Astrocyte (in vitro differentiated cells and primary cell): ENCODE measurements at regions not wholly inside any gene's neighbourhood (a gene's known extent, or its start where the extent isn't known, plus 50 kb on each side); places are given as distances from the start of the nearest gene placed in this dataset.

ENCODE experiments used
- DNase-seq: peaks from one replicate; pipeline ENCODE4 v3.0.0-alpha.2; 2010; ENCODE audit warnings: low read depth
- FAIRE-seq: peaks from 2 replicates; lab custom pipeline; 2011; peaks lifted over from hg19 to GRCh38; lab: Jason Lieb, UNC
- H2AFZ ChIP-seq: 2 replicates; pipeline ENCODE4 v1.6.0; 2012; ENCODE audit warnings: low read depth, low read length, inconsistent platforms
- H3K27ac ChIP-seq: 2 replicates; pipeline ENCODE4 v1.5.1; 2011; ENCODE audit warnings: low read depth, low read length, inconsistent platforms
- H3K27me3 ChIP-seq: 2 replicates; pipeline ENCODE4 v1.6.0; 2011; ENCODE audit warnings: low read length, inconsistent platforms; ENCODE audit not compliant: insufficient read depth
- H3K36me3 ChIP-seq: 2 replicates; pipeline ENCODE4 v1.5.1; 2011; ENCODE audit warnings: low read length, inconsistent platforms; ENCODE audit not compliant: insufficient read depth
- H3K4me1 ChIP-seq: 2 replicates; pipeline ENCODE4 v1.5.1; 2011; ENCODE audit warnings: low read length, inconsistent platforms; ENCODE audit not compliant: insufficient read depth
- H3K4me2 ChIP-seq: 2 replicates; pipeline ENCODE4 v1.6.0; 2012; ENCODE audit warnings: low read length, inconsistent platforms
- H3K4me3 ChIP-seq: 2 replicates; pipeline ENCODE4 v1.5.1; 2011; ENCODE audit warnings: low read depth, mild to moderate bottlenecking, low read length, inconsistent platforms; ENCODE audit not compliant: insufficient read depth
- H3K79me2 ChIP-seq: 2 replicates; pipeline ENCODE4 v1.6.0; 2012; ENCODE audit warnings: mild to moderate bottlenecking, low read length, inconsistent platforms; ENCODE audit not compliant: insufficient read depth
- H3K9ac ChIP-seq: 2 replicates; pipeline ENCODE4 v1.6.0; 2012; ENCODE audit warnings: mild to moderate bottlenecking, low read length, inconsistent platforms
- H3K9me3 ChIP-seq: 2 replicates; pipeline ENCODE4 v1.5.1; 2012; ENCODE audit warnings: low read depth, mild to moderate bottlenecking, low read length, inconsistent platforms; ENCODE audit not compliant: insufficient read depth
- H4K20me1 ChIP-seq: 2 replicates; pipeline ENCODE4 v1.6.0; 2012; ENCODE audit warnings: low read length, inconsistent platforms; ENCODE audit not compliant: insufficient read depth
- H3K27ac Mint-ChIP-seq: one replicate; pipeline ENCODE4 v1.8.0; 2021; ENCODE audit warnings: mild to moderate bottlenecking, mixed read lengths; ENCODE audit not compliant: unreplicated experiment
- H3K27me3 Mint-ChIP-seq: one replicate; pipeline ENCODE4 v1.8.0; 2021; ENCODE audit warnings: low read depth, mixed read lengths; ENCODE audit not compliant: unreplicated experiment
- H3K36me3 Mint-ChIP-seq: one replicate; pipeline ENCODE4 v1.8.0; 2021; ENCODE audit warnings: low read depth, mixed read lengths; ENCODE audit not compliant: unreplicated experiment
- H3K4me1 Mint-ChIP-seq: one replicate; pipeline ENCODE4 v1.8.0; 2021; ENCODE audit warnings: low read depth, mixed read lengths; ENCODE audit not compliant: unreplicated experiment
- H3K4me3 Mint-ChIP-seq: one replicate; pipeline ENCODE4 v1.8.0; 2021; ENCODE audit warnings: mild to moderate bottlenecking, moderate library complexity, mixed read lengths; ENCODE audit not compliant: unreplicated experiment
- H3K9me3 Mint-ChIP-seq: one replicate; pipeline ENCODE4 v1.8.0; 2021; ENCODE audit warnings: mild to moderate bottlenecking, mixed read lengths; ENCODE audit not compliant: unreplicated experiment
- EZH2 ChIP-seq: IDR thresholded peaks from 2 replicates; pipeline ENCODE4 v1.6.1; 2012; ENCODE audit warnings: mild to moderate bottlenecking, low read length, inconsistent platforms; ENCODE audit not compliant: insufficient read depth
- TF ChIP-seq, protein P1 (sequence below): IDR thresholded peaks from 2 replicates; pipeline ENCODE4 v1.5.1; 2011; ENCODE audit warnings: low read depth, mild to moderate bottlenecking, inconsistent platforms, low read length, moderate library complexity; ENCODE audit not compliant: insufficient read depth

- no peaks in the 10 kb centered on the region for H3K79me2 ChIP-seq
- H3K27ac ChIP-seq = no peak overlapping the region
- H4K20me1 ChIP-seq = no peaks in the 10 kb centered on the region
- H2AFZ ChIP-seq = no peak overlapping the region
- no peak for TF ChIP-seq EZH2
- TF ChIP-seq, protein P1, sequence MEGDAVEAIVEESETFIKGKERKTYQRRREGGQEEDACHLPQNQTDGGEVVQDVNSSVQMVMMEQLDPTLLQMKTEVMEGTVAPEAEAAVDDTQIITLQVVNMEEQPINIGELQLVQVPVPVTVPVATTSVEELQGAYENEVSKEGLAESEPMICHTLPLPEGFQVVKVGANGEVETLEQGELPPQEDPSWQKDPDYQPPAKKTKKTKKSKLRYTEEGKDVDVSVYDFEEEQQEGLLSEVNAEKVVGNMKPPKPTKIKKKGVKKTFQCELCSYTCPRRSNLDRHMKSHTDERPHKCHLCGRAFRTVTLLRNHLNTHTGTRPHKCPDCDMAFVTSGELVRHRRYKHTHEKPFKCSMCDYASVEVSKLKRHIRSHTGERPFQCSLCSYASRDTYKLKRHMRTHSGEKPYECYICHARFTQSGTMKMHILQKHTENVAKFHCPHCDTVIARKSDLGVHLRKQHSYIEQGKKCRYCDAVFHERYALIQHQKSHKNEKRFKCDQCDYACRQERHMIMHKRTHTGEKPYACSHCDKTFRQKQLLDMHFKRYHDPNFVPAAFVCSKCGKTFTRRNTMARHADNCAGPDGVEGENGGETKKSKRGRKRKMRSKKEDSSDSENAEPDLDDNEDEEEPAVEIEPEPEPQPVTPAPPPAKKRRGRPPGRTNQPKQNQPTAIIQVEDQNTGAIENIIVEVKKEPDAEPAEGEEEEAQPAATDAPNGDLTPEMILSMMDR = no peak
- H3K9me3 Mint-ChIP-seq = no peaks in the 10 kb centered on the region
- DNase-seq = no peak
- no peak overlapping the region for H3K27ac Mint-ChIP-seq
- H3K9me3 ChIP-seq = no peaks in the 10 kb centered on the region
- peaks cover 9% of the 10 kb centered on the region for H3K4me1 Mint-ChIP-seq
- H3K27me3 Mint-ChIP-seq = peaks cover 6% of the 10 kb centered on the region
- H3K9ac ChIP-seq = no peak overlapping the region
- H3K4me3 Mint-ChIP-seq = no peak overlapping the region
- H3K4me3 ChIP-seq = no peak overlapping the region
- H3K27me3 ChIP-seq = no peaks in the 10 kb centered on the region
- no peak for FAIRE-seq
- no peaks in the 10 kb centered on the region for H3K36me3 Mint-ChIP-seq
- H3K4me2 ChIP-seq = no peak overlapping the region
- H3K4me1 ChIP-seq = no peaks in the 10 kb centered on the region
- no peaks in the 10 kb centered on the region for H3K36me3 ChIP-seq
Measured at GRCh38 chr4:140316799-140317198, 56.6 kb upstream of the SCOC start.

- Mint-ChIP-seq H3K4me3 (no peak overlapping the region), H3K27ac (no peak overlapping the region), H3K4me1 (peaks cover 9% of the 10 kb centered on the region), H3K36me3 (no peaks in the 10 kb centered on the region), H3K27me3 (peaks cover 6% of the 10 kb centered on the region), H3K9me3 (no peaks in the 10 kb centered on the region)
- no peak overlapping the region for H2AFZ ChIP-seq
- no peaks in the 10 kb centered on the region for H4K20me1 ChIP-seq
- H3K27me3 ChIP-seq = no peaks in the 10 kb centered on the region
- no peak overlapping the region for H3K27ac ChIP-seq
- H3K79me2 ChIP-seq = no peaks in the 10 kb centered on the region
- no peak overlapping the region for H3K4me2 ChIP-seq
- H3K4me3 ChIP-seq = no peak overlapping the region
- FAIRE-seq (no peak), DNase-seq (no peak)
- TF ChIP-seq, protein P1 = no peak
- TF ChIP-seq EZH2 = no peak
- H3K36me3 ChIP-seq = no peaks in the 10 kb centered on the region
- no peaks in the 10 kb centered on the region for H3K9me3 ChIP-seq
- no peak overlapping the region for H3K9ac ChIP-seq
- no peaks in the 10 kb centered on the region for H3K4me1 ChIP-seq
Measured at GRCh38 chr4:140315970-140316369, 57.5 kb upstream of the SCOC start.

DNA sequence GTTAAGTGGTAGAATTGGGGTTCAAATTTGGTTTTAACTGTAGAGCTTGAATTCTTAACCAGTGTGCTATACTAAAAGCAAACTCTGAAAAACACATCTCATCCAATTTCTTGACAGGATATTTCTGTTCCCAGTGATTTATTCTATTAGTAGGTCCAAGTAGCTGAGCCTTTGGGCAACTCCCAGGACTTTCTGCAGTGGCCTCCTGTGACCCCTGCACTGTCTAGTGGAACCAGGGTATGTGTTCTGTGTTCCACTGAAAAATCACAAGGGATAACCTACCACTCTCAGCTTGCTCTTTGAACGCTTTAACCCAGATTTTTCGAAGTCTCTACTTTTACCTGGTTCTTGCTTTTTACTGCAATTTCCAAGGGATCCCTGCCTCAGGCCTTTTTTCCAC is 58.0 kb upstream of the SCOC start:
- no peak for FAIRE-seq
- Mint-ChIP-seq H3K27ac (no peak overlapping the region), H3K4me3 (no peak overlapping the region), H3K9me3 (no peaks in the 10 kb centered on the region), H3K36me3 (no peaks in the 10 kb centered on the region), H3K27me3 (peaks cover 6% of the 10 kb centered on the region), H3K4me1 (peaks cover 9% of the 10 kb centered on the region)
- TF ChIP-seq EZH2 = no peak
- TF ChIP-seq, protein P1 = no peak
- Histone ChIP-seq H3K27ac (no peak overlapping the region), H3K4me2 (no peak overlapping the region), H3K27me3 (no peaks in the 10 kb centered on the region), H3K9ac (no peak overlapping the region), H3K4me3 (no peak overlapping the region), H4K20me1 (no peaks in the 10 kb centered on the region), H3K79me2 (no peaks in the 10 kb centered on the region), H2AFZ (no peak overlapping the region), H3K9me3 (no peaks in the 10 kb centered on the region), H3K36me3 (no peaks in the 10 kb centered on the region), H3K4me1 (no peaks in the 10 kb centered on the region)
- DNase-seq = no peak
